Right lobe of liver (tissue), 6 donors: ENCODE measurements at regions not wholly inside any gene's neighbourhood (a gene's known extent, or its start where the extent isn't known, plus 50 kb on each side); places are given as distances from the start of the nearest gene placed in this dataset.
"Not testable (repeated sequence)": the region's sequence is repeated elsewhere in the genome, so short reads cannot be mapped to it uniquely, and the experiment has no call there.

Experiments used
- ATAC-seq, 4 donors: fragments of 200-7000 bp; cut with Tn5 transposase; one replicate each; pipeline ENCODE4 v1.9.1; 2020; ENCODE audit warnings: mild to moderate bottlenecking in 4 of 4, moderate library complexity in 4 of 4
- DNase-seq, 3 donors: peaks; one replicate each; pipeline ENCODE4 v3.0.0-alpha.2; 2020
- H3K27ac ChIP-seq, 3 donors: fragments of 200-600 bp; one replicate each; pipeline ENCODE4 v1.8.0; 2022
- H3K27me3 ChIP-seq, 2 donors: fragments of 200-600 bp; one replicate each; pipeline ENCODE4 v1.8.0; 2022
- H3K36me3 ChIP-seq, 4 donors: fragments of 200-600 bp; sonication (generic) in 1 of 4; one replicate each; pipeline versions ENCODE4 v1.5.1 to v1.8.0; 2017 to 2022; ENCODE audit warnings: control low read depth in 1 of 4
- H3K4me1 ChIP-seq, 4 donors: fragments of 200-600 bp; sonication (generic) in 1 of 4; one replicate each; pipeline versions ENCODE4 v1.5.1 to v1.8.0; 2017 to 2022; ENCODE audit warnings: control low read depth in 1 of 4
- H3K4me3 ChIP-seq, 3 donors: fragments of 200-600 bp; one replicate each; pipeline ENCODE4 v1.8.0; 2022
- H3K9me3 ChIP-seq, 4 donors: fragments of 200-600 bp; sonication (generic) in 1 of 4; one replicate each; pipeline versions ENCODE4 v1.5.1 to v1.8.0; 2017 to 2022; ENCODE audit warnings: control low read depth in 1 of 4
- POLR2A ChIP-seq: fragments of 450-650 bp; IDR thresholded peaks from one replicate; pipeline ENCODE4 v1.6.1; 2017; ENCODE audit warnings: antibody characterized with exemption, mild to moderate bottlenecking
- WGBS: methylation state at CpG from one replicate; pipeline ENCODE4 v1.1.6; 2018; ENCODE audit warnings: low coverage, low lambda C conversion rate; ENCODE audit not compliant: insufficient coverage; ENCODE audit errors: missing lambda C conversion rate; 5-methylcytosine and 5-hydroxymethylcytosine counted together
- intact Hi-C, 2 donors: fragments of 100-400 bp; cut with DNase I; formaldehyde crosslinking; loops; one replicate each; pipeline versions ENCODE4 v1.11.2 to v1.14.1; 2022
- TF ChIP-seq, protein P1 (sequence below), 4 donors: fragments of 200-600 bp in 3 of 4; fragments of 450-650 bp in 1 of 4; IDR thresholded peaks; one replicate each; pipeline versions ENCODE4 v1.5.1 to v1.8.0; 2016 to 2022; ENCODE audit warnings: antibody characterized with exemption in 4 of 4, mild to moderate bottlenecking in 2 of 4
- donor health status: DM: no; HTN: yes; CAD: no.
- donor health status: DM: no; HTN: no; CAD: no.
- donor health status: DM: no; HTN: no; CAD: no.
- donor health status: DM: no; HTN: yes; CAD: no.
- donor health status: DM: no; HTN: yes; CAD: no.

DNA sequence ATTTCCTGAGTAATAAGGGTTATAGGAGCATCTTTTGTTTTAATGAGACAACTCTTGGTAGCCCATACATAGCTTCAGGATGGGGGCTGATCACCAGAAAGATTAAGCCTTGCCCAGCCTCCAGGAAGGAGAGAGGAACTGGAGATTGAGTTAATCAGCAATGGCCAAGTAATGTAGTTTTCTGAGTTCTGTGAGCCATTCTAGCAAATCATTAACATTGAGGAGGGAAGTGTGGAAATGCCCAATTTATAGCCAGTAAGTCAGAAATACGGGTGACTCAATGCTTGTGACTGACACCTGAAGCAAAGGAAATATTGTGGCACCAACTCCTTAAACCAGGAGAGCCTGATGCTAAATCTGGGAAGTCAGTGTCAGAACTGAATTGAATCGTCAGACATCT, 205.1 kb upstream of the SRD5A2 start:
- Histone ChIP-seq H3K36me3 (no peaks in the 10 kb centered on the region), H3K27me3 (no peaks in the 10 kb centered on the region), H3K4me1 (peaks cover 0 to 4% (median 0%) of the 10 kb centered on the region in 4 donors), H3K9me3 (no peaks in the 10 kb centered on the region), H3K4me3 (no peak overlapping the region), H3K27ac (no peak overlapping the region)
- peak in 2 of 4 donors; percentile 62 to 79 for ATAC-seq
- no peak for TF ChIP-seq POLR2A
- TF ChIP-seq, protein P1, sequence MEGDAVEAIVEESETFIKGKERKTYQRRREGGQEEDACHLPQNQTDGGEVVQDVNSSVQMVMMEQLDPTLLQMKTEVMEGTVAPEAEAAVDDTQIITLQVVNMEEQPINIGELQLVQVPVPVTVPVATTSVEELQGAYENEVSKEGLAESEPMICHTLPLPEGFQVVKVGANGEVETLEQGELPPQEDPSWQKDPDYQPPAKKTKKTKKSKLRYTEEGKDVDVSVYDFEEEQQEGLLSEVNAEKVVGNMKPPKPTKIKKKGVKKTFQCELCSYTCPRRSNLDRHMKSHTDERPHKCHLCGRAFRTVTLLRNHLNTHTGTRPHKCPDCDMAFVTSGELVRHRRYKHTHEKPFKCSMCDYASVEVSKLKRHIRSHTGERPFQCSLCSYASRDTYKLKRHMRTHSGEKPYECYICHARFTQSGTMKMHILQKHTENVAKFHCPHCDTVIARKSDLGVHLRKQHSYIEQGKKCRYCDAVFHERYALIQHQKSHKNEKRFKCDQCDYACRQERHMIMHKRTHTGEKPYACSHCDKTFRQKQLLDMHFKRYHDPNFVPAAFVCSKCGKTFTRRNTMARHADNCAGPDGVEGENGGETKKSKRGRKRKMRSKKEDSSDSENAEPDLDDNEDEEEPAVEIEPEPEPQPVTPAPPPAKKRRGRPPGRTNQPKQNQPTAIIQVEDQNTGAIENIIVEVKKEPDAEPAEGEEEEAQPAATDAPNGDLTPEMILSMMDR (IDR thresholded peaks at IDR 0.05): no peak
- WGBS: 47% methylated on average over 2 of the region's 2 CpGs
- intact Hi-C loops: no loop called here
- no peak for DNase-seq

DNA sequence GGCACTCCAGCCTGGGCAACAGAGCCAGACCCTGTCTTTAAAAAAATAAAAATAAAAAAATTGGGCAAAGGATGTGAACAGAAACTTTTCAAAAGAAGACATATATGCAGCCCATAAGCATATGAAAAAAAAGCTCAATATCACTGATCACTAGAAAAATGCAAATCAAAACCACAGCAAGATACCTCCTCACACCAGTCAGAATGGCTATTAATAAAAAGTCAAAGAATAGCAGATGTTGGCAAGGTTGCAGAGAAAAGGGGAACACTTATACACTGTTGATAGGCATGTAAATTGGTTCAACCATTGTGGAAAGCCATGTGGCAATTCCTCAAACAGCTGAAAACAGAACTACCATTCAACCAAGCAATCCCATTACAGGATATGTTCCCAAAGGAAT, 204.1 kb upstream of the SRD5A2 start:
- no peak overlapping the region for H3K4me3 ChIP-seq
- intact Hi-C loops: no loop called here
- H3K27ac ChIP-seq: no peak overlapping the region
- TF ChIP-seq POLR2A: no peak
- TF ChIP-seq, protein P1 (IDR thresholded peaks at IDR 0.05): no peak
- H3K9me3 ChIP-seq: no peaks in the 10 kb centered on the region
- H3K36me3 ChIP-seq: no peaks in the 10 kb centered on the region
- ATAC-seq: no peak
- DNase-seq: no peak
- no peaks in the 10 kb centered on the region for H3K27me3 ChIP-seq
- peaks cover 0 to 4% (median 0%) of the 10 kb centered on the region in 4 donors for H3K4me1 ChIP-seq

DNA sequence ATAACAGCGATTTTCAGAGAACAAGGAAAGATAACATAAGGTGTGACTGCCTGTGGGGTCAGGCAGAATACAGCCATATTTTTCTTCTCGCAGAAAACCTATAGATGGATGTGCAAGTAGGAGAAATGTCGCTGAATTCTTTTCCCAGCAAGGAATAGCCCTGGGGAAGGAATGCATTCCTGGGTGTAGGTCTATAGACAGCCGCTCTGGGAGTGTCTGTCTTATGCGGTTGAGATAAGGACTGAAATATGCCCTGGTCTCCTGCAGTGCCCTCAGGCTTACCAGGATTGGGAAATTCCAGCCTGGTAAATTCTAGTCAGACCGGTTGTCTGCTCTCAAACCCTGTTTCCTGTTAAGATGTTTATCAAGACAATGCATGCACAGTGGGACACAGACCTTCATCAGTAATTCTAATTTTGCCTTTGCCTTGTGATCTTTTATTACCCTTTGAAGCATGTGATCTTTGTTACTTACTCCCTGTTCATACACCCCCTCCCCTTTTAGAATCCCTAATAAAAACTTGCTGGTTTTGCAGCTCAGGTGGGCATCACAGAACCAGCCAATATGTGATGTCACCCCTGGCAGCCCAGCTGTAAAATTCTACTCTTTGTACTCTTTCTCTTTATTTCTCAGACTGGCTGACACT, 202.8 kb upstream of the SRD5A2 start:
- H3K27me3 ChIP-seq, intact Hi-C loops, H3K36me3 ChIP-seq, H3K9me3 ChIP-seq, H3K27ac ChIP-seq, ATAC-seq, DNase-seq, H3K4me1 ChIP-seq, H3K4me3 ChIP-seq: not testable (repeated sequence)
- WGBS: 77% methylated on average over 5 of the region's 6 CpGs

DNA sequence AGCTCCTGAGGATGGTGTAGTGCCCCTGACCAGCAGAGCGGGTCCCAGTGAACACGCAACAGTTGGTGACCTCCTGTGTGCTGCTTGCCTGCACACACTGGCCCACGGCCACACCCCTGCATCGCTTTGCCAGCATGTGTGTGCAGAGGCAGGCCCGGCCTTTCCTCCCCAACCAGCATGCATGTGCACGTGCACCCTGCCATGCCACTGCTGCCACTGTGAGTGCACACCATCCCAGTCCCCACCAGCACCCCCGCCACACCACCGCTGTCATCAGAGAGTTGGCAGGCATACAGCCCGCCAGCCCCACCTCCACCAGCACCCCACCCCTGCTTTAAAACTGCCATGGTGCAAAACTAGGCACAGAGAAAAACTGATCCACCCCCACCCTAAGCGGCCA, 197.4 kb upstream of the SRD5A2 start:
- Histone ChIP-seq H3K36me3 (no peaks in the 10 kb centered on the region), H3K27me3 (no peaks in the 10 kb centered on the region), H3K4me1 (no peaks in the 10 kb centered on the region), H3K9me3 (no peaks in the 10 kb centered on the region), H3K27ac (no peak overlapping the region), H3K4me3 (no peak overlapping the region)
- ATAC-seq: peak in 1 of 4 donors; percentile 14
- TF ChIP-seq POLR2A: no peak
- TF ChIP-seq, protein P1 (IDR thresholded peaks at IDR 0.05): no peak
- no peak for DNase-seq
- intact Hi-C loops: no loop called here
- WGBS: no CpG with 5 or more reads among the region's 10 CpGs

DNA sequence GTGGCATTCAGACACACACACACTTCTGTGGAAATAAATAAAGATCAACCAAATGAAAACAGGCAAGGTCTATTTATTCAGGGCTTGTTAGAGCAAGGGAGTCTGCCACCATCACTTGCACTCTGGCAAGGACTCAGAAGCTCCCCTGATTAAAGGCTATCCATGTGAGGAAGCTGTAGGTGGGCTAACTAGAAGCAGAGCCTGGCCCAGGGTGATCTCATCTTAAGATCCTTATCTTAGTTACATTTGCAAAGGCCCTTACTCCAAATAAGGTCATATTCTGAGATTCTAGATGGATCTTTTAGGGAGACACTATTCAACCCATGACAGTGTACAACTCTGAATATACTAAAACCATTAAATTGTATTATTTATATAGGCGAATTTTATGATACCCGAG, 190.0 kb upstream of the SRD5A2 start:
- Histone ChIP-seq H3K36me3 (no peaks in the 10 kb centered on the region), H3K27ac (no peak overlapping the region), H3K4me1 (no peaks in the 10 kb centered on the region), H3K4me3 (no peak overlapping the region), H3K9me3 (no peaks in the 10 kb centered on the region), H3K27me3 (no peaks in the 10 kb centered on the region)
- ATAC-seq: no peak
- DNase-seq: no peak
- 65% methylated on average over 2 of the region's 2 CpGs for WGBS
- TF ChIP-seq, protein P1 (IDR thresholded peaks at IDR 0.05): no peak
- no peak for TF ChIP-seq POLR2A
- intact Hi-C loops: no loop called here
